GM19372 (cell line): ENCODE measurements at regions not wholly inside any gene's neighbourhood (a gene's known extent, or its start where the extent isn't known, plus 50 kb on each side); places are given as distances from the start of the nearest gene placed in this dataset.
"Not testable (repeated sequence)": the region's sequence is repeated elsewhere in the genome, so short reads cannot be mapped to it uniquely, and the experiment has no call there.

ENCODE experiments used
- ATAC-seq: cut with Tn5 transposase; IDR thresholded peaks from one replicate; pipeline ENCODE4 v1.9.1; 2021; ENCODE audit warnings: mild to moderate bottlenecking, low read depth, moderate library complexity; ENCODE audit not compliant: unreplicated experiment

DNA sequence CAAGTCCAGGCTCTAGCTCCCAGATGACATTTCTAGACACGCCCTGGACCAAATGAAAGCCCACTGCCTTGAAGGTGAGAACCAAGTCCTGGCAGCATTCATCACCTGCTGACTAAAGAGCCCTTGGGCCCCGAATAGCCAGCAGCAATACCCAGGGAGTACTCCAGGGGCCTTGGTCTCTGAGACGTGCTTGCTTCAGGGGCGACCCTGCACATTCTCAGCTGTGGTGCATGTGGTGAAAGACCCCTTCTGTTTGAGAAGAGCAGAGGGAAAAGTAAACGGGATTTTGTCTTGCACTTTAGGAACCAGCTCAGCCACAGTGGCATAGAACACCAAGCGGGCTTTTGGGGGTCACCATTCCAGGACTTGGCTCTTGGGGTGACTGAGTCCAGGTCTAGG is 260.5 kb upstream of the MYT1L start:
- no peak for ATAC-seq

DNA sequence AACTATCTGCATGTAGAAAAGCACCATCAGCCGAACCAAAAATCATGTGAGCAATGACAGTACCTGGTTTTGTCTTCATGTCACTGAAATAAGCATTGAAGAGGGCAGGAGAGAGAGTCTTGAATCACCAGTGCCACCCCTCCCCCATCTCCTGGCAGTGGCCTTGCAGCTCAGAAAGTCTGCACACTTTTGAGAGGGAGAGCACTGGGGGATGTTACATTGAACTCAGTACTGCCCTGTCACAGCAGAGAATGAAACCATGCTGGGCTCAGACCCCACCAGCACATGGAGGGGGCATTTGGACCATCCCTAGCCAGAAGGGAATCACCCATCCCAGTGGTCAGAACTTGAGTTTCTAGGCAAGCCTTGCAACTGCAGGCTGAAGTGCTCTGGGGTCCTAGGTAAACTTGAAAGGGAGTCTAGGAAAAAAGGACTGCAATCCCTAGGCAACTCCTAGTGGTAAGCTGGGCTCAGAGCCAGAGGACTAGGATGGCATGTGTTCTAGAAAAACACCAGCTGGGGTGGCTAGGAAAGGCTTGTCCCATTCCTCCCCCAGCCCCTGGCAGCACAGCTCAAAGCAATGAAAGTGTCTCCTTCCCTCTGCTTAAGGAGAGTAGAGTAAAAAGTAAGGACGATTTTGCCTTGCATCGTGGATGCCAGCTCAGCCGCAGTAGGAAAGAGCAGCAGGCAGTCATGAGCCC is 259.9 kb upstream of the MYT1L start:
- ATAC-seq: no peak

DNA sequence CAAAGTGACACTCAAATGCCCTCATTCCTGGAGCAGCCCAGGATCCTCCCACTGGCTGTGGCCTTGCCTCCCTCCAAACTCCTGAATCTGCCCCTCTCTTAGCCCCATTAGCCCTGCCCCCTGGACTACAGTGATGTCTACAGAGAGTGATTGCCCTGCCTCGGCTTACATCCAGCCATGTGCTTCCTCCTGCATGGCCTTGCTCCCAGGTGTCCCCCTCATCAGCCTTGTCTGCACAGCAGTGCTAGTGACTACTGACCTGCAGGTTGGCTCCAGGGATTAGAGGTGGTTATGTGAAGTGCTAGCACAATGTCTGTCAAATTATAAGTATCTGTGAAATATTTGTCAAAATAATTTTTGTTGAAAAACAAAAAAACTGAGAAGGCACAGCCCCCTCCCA is 259.1 kb upstream of the MYT1L start:
- no peak for ATAC-seq

DNA sequence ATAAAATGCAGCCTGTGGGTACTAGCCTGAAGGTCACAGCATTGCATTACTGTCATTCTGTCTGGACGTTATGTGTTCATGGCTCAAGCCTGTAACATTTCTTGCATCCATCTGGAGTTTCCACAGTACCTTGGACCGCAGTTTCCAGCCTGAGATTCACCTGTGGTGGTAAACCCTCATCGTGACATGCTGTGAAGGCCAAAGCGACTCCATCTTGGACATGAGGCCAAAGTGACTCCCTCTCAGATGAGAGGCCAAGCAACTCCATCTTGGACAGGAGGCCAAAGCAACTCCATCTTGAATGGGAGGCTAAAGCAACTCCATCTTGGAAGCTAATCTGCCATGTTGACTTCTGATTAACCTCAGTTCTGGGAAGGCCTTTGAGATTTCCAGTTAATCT is 257.7 kb upstream of the MYT1L start:
- no peak for ATAC-seq

DNA sequence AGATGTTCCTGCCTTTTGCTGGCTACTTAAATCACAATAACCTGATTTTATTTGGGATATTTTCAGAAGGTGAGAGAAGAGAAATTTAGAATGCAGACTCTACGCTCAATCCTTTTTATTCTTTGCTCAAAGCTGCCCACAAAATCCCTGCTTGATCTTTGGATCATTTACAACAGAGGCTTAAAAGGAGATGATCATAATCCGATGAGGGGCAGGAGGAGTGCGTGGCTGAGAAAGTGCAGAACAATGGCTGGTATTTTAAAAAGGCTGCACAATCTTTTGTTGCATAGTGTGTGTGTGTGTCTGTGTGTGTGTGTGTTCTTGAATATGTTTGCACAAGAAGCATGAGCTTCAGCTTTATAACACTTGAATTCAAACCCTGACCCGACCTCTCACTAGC is 256.3 kb upstream of the MYT1L start:
- ATAC-seq: no peak

DNA sequence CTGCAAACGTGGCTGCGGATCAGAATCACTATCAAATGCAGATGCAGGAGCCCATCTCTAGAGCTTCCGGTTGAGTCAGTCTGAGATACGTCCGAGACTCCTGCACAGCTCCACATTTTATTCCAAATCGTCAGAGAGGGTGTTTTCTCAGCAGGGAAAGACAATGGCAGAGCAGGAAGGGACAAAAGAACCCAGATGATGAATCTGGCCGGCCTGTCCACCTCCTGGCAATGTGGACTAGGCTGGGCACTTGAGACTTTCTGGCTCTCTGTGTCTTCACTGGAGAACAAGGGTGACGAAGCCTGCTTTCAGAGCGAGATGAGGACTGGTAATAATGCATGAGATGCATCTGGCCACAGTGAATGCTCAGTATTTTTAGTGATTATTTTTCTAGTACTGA is 255.9 kb upstream of the MYT1L start:
- ATAC-seq: no peak

DNA sequence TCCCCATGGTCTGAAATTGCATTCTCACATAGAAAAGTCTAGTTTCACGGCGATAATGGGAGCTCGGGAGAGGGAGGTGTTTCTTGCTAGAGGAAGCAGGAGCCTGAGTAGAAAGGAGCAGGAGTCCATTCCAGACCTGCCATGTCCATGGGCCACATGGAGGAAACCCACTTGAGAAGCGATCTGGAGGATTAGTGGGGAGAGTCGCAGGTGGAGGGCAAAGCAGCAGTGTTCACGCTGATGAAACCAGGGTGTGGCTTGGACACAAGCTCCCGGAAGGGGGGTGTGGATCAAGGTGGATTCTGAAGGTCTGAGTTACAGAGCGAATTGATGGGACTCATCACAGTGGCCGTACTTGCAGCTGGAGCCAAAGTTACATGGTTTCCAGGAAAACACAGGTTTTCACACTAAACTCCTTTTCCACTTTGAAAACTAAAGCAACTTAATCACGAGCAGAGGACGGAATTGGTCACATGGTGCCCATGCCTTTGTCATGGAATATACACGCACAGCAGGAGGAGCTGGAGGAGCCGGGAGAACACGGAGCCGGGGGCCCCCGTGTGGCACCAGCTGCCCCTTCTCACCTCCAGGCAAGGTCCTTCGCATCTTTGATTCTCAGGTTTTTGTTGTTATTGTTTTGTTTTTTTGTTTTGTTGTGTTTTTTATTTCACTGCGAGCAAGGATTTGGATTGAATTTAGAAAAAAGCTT is 255.1 kb upstream of the MYT1L start:
- ATAC-seq: no peak

DNA sequence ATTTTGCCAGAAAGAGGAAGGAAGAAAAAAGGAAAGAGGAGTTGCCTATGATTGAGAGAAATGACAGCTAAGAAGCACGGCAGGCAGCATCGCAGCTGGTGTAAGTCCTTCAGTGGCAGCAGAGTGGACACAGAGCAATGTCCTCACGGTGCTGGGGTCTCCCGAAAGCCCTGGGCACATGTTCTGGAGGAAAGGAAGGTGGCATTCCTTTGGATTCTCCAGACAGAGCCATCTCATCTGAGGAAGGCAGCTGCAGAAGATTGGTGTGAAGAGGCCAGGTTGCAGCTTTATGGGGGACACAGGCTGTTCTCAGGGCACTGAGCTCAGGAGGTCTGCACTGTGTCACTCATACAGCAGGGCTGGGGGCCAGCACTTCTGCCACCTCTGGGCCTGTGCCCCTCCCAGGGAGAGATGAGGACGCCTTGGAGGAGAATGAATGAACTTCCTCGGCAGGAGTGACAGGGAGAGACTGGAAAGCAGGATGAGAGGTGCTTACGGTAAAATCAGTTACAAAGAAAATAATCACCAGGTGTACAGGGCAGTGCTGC is 252.0 kb upstream of the MYT1L start:
- no peak for ATAC-seq

DNA sequence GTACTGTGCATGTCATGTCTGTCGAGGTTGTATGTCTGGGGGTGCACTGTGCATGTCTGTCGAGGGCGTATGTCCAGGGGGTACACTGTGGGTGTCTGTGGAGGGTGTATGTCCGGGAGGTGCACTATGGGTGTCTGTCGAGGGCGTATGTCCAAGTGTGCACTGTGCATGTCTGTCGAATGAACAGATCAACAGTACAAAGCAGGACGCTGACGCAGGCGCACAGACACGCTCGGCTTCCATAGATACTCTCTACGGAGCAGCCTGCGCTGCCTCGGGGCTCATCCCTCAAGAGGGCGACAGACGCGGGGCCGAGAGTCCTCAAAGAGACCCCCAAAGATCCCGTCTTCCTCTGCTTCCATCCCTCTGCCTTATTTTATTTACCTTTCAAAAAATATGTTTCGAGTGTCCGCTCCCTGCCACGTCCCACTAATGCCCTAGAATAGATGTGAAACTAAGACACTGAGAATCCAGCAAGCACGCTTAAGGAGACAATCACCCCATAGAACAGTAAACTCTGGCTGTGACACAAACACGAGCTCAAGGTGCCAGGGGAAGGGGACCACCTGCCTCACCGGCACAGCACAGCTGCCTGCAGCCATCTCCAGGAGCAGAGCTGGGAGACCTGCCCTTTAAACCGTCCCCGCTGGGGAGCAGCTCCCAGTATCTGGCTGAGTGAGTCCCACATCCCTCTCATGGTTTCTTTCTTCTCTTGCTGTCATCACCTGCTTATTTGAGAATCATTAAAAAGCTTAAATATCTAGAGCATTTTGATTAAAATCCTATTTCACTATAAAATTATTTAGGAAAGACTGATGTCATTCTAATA is 250.5 kb upstream of the MYT1L start:
- ATAC-seq: no peak

DNA sequence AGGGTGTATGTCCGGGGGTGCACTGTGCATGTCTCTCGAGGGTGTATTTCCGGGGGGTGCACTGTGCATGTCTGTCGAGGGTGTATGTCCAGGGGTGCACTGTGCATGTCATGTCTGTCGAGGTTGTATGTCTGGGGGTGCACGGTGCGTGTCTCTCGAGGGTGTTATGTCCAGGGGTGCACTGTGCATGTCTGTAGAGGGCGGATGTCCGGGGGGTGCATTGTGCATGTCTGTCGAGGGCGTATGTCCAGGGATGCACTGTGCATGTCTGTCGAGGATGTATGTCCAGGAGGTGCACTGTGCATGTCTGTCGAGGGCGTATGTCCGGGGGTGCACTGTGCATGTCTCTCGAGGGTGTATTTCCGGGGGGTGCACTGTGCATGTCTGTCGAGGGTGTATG is 249.8 kb upstream of the MYT1L start:
- not testable (repeated sequence) for ATAC-seq

DNA sequence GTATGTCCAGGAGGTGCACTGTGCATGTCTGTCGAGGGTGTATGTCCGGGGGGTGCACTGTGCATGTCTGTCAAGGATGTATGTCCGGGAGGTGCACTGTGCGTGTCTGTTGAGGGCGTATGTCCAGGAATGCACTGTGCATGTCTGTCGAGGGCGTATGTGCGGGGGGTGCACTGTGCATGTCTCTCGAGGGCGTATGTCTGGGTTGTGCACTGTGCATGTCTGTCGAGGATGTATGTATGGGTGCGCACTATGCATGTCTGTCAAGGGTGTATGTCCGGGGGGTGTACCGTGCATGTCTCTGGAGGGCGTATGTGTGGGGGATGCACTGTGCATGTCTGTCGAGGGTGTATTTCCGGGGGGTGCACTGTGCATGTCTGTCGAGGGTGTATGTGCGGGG is 249.3 kb upstream of the MYT1L start:
- no peak for ATAC-seq

DNA sequence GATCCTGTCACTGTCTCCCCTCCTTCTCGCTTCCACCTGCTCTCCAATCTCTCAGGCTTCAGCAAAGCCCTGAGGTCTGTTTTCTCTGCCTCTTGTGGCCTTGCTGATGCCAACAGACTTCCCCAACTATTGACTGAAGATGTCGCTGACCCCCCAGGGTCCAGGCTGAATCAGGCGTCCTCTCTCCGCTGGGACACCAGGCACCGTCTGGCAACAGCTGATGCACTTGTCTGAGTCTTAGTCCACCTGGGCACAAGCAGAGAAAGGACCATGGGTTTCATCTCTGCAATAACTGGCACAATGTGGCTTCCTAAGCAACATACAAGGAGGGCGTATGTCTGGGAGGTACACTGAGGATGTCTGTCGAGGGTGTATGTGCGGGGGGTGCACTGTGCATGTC is 248.7 kb upstream of the MYT1L start:
- no peak for ATAC-seq

DNA sequence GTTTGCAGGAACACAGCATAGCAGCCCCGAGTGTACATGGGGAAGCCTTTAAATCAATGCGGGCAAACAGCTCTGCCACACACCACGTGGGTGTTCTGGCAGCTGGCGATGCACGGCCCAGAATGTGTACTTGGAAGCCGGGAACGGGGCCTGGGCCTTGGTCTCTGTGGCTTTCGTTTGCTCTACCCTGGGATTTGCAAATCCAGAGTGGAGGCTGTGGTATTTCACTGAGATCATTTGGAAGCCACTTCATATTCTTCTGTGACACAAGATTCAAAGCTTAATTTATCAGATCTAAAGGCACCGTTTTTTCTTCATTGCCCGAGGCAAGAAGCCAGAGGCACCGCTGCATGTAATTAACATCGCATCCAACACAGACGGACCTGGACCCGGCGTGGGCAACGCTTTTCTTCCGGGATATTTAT is 246.3 kb upstream of the MYT1L start:
- ATAC-seq: no peak

DNA sequence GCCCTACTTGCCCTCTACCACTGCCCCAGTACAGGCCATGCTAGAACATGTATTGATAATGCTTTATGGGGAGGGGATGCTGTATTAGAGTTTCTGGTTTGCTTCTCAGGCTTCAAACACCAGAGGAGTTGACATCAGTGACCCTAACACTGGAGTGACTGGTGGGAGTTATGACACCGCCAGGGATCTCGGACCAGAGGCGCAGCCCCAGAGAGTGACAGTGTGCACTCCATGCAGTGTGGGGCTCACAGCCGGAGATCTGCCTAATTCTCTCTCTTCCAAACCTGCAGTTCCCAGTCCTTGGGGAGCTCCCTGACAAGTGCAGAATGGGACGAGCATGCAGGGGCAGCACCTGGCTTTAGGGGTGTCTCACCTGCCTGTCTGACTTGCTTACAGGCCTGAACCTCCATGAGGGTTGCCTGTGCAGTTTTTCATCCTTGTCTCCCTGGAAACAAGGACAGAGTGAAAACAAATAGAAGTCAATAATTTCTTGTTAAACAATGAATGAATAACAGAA is 244.9 kb upstream of the MYT1L start:
- no peak for ATAC-seq

DNA sequence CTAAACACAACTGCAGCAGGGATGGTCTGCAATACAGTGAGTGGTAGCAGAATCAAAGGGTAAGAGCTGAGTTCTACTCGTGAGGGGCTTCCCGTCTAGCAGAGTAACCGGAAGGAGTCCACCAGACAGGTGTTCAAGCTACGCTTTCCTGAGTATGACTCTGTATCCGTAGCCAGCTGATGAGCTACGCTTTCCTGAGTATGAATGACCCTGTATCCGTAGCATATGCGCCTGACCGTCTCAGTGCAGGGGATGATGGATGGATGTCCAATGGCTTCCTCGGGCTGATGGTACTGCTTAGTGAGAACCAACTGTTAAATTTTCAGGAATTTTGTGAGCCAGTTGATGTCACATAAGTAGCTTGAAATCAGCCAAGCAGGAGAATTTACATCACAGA is 244.1 kb upstream of the MYT1L start:
- ATAC-seq: no peak

DNA sequence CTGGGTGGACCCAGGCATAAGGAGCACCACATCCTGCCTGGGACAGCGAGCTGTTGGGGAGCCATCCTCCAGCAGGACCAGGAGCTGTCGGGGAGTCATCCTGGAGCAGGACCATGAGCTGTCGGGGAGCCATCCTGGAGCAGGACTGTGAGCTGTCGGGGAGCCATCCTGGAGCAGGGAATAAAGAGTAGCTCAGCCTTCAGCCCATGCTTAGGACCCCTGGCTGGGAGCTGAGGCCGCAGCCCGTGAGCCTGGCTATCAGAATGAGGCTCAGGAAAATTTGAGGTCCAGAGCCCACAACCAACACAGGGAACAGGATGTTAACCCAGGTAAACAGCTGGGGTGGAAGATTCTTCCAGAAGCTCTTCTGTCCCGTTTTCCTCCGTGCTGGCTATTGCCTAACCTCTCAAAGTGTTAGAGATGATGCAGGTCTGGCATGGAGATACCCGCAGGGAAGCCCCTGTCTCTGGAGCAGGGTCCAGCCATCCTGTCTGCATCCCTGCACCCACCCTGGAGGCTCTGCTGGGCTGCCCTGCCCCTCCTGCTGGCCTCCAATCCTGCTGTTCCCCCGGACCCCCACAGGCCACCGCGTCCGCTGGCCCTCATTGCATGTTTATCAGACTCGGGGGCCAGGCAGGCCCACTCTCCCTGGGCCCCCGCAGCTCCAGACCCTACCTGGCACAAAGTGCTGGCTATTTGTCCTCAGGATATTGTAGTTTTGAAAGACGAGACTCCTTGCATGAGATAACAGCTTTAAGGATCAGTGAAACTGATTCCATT is 243.5 kb upstream of the MYT1L start:
- ATAC-seq: no peak

DNA sequence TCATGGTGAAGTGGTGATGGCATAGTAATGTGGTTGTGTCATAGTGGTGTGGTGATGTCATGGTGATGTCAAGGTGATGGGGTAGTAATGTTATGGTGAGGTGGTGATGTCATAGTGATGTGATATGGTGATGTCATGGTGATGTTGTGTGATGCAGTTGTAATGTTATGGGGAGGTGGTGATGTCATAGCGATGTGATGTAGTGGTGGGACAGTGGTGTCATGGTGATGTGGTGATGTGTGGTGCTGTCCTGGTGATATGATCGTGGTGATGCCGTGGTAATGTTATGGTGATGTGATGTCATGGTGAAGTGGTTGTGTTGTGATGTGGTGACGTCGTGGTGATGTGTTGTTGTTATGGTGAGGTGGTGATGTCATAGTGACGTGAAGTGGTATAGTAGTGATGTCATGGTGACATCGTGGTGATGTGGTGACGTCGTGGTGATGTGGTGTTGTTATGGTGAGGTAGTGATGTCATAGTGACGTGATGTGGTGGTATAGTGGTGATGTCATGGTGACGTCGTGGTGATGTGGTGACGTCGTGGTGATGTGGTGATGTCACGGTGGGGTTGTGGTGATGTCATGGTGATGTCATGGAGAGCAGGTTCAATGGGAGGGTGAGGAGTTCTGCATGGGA is 242.7 kb upstream of the MYT1L start:
- ATAC-seq: no peak

DNA sequence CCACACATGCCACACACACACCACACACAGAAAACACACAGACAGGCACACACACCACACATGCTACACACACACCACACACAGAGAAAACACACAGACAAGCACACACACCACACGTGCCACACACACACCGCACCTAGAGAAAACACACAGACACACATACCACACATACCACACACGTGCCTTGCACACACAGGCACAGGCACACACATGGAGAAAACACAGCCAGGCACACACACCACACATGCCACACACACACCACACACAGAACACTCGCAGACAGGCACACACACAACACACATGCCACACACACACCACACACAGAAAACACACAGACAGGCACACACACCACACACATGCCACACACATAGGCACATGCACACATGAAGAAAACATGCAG is 242.1 kb upstream of the MYT1L start:
- no peak for ATAC-seq

DNA sequence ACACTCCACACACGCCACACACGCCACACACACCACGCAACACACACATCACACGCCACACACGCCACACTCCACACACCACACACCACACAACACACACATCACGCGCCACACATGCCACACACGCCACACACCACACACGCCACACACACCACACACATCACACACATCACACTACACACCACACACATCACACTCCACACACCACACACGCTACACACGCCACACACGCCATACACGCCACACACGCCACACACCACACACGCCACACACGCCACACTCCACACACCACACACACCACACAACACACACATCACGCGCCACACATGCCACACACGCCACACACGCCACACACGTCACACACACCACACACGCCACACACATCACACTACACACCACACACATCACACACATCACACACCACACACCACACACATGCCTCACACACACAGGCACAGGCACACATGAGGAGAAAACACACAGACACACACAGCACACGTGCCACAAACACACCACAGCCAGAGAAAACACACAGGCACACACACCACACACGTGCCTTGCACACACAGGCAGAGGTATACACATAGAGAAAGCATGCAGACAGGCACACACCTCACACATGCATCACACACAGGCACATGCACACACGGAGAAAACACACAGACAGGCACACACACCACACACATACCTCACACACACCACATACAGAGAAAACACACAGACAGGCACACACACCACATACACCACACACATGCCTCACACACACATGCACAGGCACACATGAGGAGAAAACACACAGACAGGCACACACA is 241.5 kb upstream of the MYT1L start:
- no peak for ATAC-seq
